ENCODE measurements at regions not wholly inside any gene's neighbourhood (a gene's known extent, or its start where the extent isn't known, plus 50 kb on each side); places are given as distances from the start of the nearest gene placed in this dataset.

- TF ChIP-seq, protein P1, sequence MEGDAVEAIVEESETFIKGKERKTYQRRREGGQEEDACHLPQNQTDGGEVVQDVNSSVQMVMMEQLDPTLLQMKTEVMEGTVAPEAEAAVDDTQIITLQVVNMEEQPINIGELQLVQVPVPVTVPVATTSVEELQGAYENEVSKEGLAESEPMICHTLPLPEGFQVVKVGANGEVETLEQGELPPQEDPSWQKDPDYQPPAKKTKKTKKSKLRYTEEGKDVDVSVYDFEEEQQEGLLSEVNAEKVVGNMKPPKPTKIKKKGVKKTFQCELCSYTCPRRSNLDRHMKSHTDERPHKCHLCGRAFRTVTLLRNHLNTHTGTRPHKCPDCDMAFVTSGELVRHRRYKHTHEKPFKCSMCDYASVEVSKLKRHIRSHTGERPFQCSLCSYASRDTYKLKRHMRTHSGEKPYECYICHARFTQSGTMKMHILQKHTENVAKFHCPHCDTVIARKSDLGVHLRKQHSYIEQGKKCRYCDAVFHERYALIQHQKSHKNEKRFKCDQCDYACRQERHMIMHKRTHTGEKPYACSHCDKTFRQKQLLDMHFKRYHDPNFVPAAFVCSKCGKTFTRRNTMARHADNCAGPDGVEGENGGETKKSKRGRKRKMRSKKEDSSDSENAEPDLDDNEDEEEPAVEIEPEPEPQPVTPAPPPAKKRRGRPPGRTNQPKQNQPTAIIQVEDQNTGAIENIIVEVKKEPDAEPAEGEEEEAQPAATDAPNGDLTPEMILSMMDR (IDR thresholded peaks at IDR 0.05): no peak
- 92 to 95% (median 93%) methylated on average over 2 of the region's 2 CpGs for WGBS, 3 donors
Measured at GRCh38 chr3:106048946-106049481, 180.2 kb upstream of the CBLB start.

DNA sequence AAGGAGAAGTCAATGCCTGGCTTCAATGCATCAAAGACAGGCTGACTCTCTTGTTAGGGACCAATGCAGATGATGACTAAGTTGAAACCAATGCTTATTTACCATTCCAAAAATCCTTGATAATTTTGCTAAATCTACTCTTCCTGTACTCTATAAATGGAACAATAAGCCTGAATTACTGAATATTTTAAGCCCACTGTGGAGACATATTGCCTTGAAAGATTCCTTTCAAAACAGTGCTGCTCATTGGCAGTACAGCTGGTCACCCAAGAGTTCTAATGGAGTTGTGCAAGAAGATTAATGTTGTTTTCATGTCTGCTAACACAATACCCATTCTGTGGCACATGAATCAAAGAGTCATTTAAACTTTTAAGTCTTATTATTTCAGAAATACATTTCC lies 181.0 kb upstream of the CBLB start:
- TF ChIP-seq, protein P1 (IDR thresholded peaks at IDR 0.05): no peak
- Histone ChIP-seq H3K36me3 (ENCODE audit: insufficient read depth in 1 of 2, low read depth in 1 of 2) (no peaks in the 10 kb centered on the region), H3K4me1 (no peaks in the 10 kb centered on the region), H3K4me3 (no peak overlapping the region), H3K9me3 (no peaks in the 10 kb centered on the region), H3K27me3 (ENCODE audit: insufficient read depth in 3 of 3, low read length in 2 of 3) (no peaks in the 10 kb centered on the region), H3K27ac (no peak overlapping the region)
- intact Hi-C loops (cut with DNase I): no loop called here
- DNase-seq: no peak
- ATAC-seq: no peak

More at GRCh38 chr3:106048946-106049481, 180.2 kb upstream of the CBLB start:
- Histone ChIP-seq H3K4me3 (no peak overlapping the region), H3K27me3 (ENCODE audit: insufficient read depth in 3 of 3, low read length in 2 of 3) (no peaks in the 10 kb centered on the region), H3K4me1 (no peaks in the 10 kb centered on the region), H3K27ac (no peak overlapping the region), H3K36me3 (ENCODE audit: insufficient read depth in 1 of 2, low read depth in 1 of 2) (no peaks in the 10 kb centered on the region), H3K9me3 (no peaks in the 10 kb centered on the region)
- intact Hi-C loops (cut with DNase I): no loop called here
- no peak for ATAC-seq
- no peak for DNase-seq

DNA sequence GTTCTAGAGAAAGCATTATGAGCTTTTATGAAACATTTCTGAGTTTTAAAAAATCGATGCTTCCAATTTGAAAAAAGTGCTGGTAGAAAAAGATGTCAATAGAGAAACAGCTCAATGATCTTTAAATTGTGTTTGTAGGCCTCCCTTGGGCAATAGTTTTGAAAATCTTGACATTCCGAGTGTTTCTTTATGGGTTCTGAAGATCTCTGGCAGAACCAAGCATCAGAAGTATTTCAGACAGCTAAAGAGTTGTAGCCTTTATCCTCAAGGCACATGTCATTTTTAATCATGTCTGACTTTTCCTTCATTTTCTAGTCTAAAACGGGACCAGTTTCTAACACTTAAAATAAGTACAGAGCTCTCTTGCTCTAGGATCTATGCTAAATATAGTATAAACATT lies 188.1 kb upstream of the CBLB start:
- TF ChIP-seq, protein P1 (IDR thresholded peaks at IDR 0.05): no peak
- no peak overlapping the region for H3K4me3 ChIP-seq
- H3K36me3 ChIP-seq (ENCODE audit: insufficient read depth in 1 of 2, low read depth in 1 of 2): no peaks in the 10 kb centered on the region
- DNase-seq (no peak), ATAC-seq (no peak)
- H3K27me3 ChIP-seq (ENCODE audit: insufficient read depth in 3 of 3, low read length in 2 of 3): no peaks in the 10 kb centered on the region
- no peaks in the 10 kb centered on the region for H3K4me1 ChIP-seq
- H3K9me3 ChIP-seq: no peaks in the 10 kb centered on the region
- no peak overlapping the region for H3K27ac ChIP-seq
- intact Hi-C loops (cut with DNase I): no loop called here
- 82 to 85% (median 83%) methylated on average over 3 of the region's 3 CpGs for WGBS, 3 donors

- no peak for ATAC-seq
- no peak overlapping the region for H3K27ac ChIP-seq
- no peaks in the 10 kb centered on the region for H3K9me3 ChIP-seq
- H3K27me3 ChIP-seq (ENCODE audit: insufficient read depth in 3 of 3, low read length in 2 of 3): no peaks in the 10 kb centered on the region
- no peaks in the 10 kb centered on the region for H3K4me1 ChIP-seq
- 62 to 66% (median 63%) methylated on average over 2 of the region's 2 CpGs for WGBS, 3 donors
- DNase-seq: no peak
- no peak overlapping the region for H3K4me3 ChIP-seq
- intact Hi-C loops (cut with DNase I): no loop called here
- TF ChIP-seq, protein P1 (IDR thresholded peaks at IDR 0.05): no peak
- H3K36me3 ChIP-seq (ENCODE audit: insufficient read depth in 1 of 2, low read depth in 1 of 2): no peaks in the 10 kb centered on the region
Measured at GRCh38 chr3:106058475-106058874, 189.7 kb upstream of the CBLB start.

DNA sequence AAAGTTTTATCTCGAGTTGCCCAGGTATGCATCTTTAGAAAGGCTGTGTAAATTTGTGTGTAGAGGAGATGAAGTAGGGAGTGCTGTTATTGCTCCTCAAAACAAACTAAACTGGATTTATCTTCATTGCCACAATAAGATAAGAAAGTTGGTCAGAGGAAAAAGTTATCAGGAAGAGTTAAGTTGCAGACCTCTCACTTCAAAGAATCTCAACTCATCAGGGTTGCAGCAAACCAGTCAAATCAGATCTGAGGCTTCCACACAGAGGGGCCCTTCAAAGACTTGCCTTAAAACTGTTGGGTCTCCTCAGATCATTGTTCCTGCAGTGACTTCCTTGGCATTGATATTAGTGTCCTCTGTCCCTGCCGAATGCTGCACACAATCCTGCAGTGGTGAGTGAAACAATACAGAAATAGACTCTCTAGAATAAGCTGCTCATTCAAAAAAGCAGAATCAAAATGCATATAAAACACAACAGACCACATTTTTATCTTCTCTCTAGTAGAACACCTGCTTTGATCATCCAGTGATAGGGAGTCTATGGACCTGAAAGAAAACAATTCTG lies 191.2 kb upstream of the CBLB start:
- TF ChIP-seq, protein P1 (IDR thresholded peaks at IDR 0.05): no peak
- no peak for DNase-seq

More for the DNA sequence above, 191.2 kb upstream of the CBLB start:
- intact Hi-C loops (cut with DNase I): no loop called here
- Histone ChIP-seq H3K4me3 (no peak overlapping the region), H3K36me3 (ENCODE audit: insufficient read depth in 1 of 2, low read depth in 1 of 2) (no peaks in the 10 kb centered on the region), H3K27me3 (ENCODE audit: insufficient read depth in 3 of 3, low read length in 2 of 3) (no peaks in the 10 kb centered on the region), H3K9me3 (peaks cover 3% of the 10 kb centered on the region), H3K27ac (no peak overlapping the region), H3K4me1 (no peaks in the 10 kb centered on the region)
- WGBS, 3 donors: 65% methylated on average over 2 of the region's 2 CpGs
- ATAC-seq: no peak
